Stomach (tissue), 8 donors: ENCODE measurements at regions not wholly inside any gene's neighbourhood (a gene's known extent, or its start where the extent isn't known, plus 50 kb on each side); places are given as distances from the start of the nearest gene placed in this dataset.

Source experiments
- DNase-seq, 2 donors: peaks; one replicate each; pipeline versions ENCODE4 v3.0.0 to v3.0.0-alpha.2; 2013 to 2019
- H3K27ac ChIP-seq, 5 donors: fragments of 200-600 bp in 4 of 5; sonication (generic) in 4 of 5; one replicate each; pipeline ENCODE4 v1.5.1; 2013 to 2019; ENCODE audit warnings: mild to moderate bottlenecking in 1 of 5, moderate library complexity in 1 of 5
- H3K27me3 ChIP-seq, 3 donors: fragments of 200-600 bp; sonication (generic); one replicate each; pipeline ENCODE4 v1.5.1; 2017 to 2019; ENCODE audit warnings: mixed run types in 1 of 3
- H3K36me3 ChIP-seq, 4 donors: fragments of 200-600 bp; sonication (generic); 1 replicate in 3 of 4; 2 replicates in 1 of 4; pipeline ENCODE4 v1.5.1; 2016 to 2019
- H3K4me1 ChIP-seq, 4 donors: fragments of 200-600 bp; sonication (generic); one replicate each; pipeline ENCODE4 v1.5.1; 2016 to 2019
- H3K4me3 ChIP-seq, 4 donors: fragments of 200-600 bp; sonication (generic) in 3 of 4; one replicate each; pipeline ENCODE4 v1.5.1; 2016 to 2019; ENCODE audit warnings: mild to moderate bottlenecking in 1 of 4
- H3K9me3 ChIP-seq, 4 donors: fragments of 200-600 bp; sonication (generic); one replicate each; pipeline ENCODE4 v1.5.1; 2016 to 2019
- EP300 ChIP-seq: sonication (generic); formaldehyde crosslinking; IDR thresholded peaks from one replicate; pipeline ENCODE4 v1.6.1; 2017; ENCODE audit warnings: antibody characterized with exemption
- POLR2A ChIP-seq, 4 donors: fragments of 450-650 bp; IDR thresholded peaks; one replicate each; pipeline ENCODE4 v1.6.1; 2016; ENCODE audit warnings: antibody characterized with exemption in 4 of 4, control low read depth in 2 of 4, mild to moderate bottlenecking in 1 of 4, moderate library complexity in 1 of 4
- POLR2AphosphoS5 ChIP-seq, 3 donors: sonication (generic); formaldehyde crosslinking; IDR thresholded peaks; one replicate each; pipeline ENCODE4 v1.6.1; 2016; ENCODE audit warnings: antibody characterized with exemption in 3 of 3
- WGBS, 5 donors: extraction: QIAGEN DNeasy Blood & Tissue Kit in 3 of 5; methylation state at CpG; one replicate each; pipeline versions ENCODE4 v1.1.5 to v1.1.7; 2013 to 2018; 5-methylcytosine and 5-hydroxymethylcytosine counted together
- intact Hi-C: fragments of 100-400 bp; cut with DNase I; formaldehyde crosslinking; loops from one replicate; pipeline ENCODE4 v1.15.1; 2023; ENCODE audit warnings: low total_unique reads
- TF ChIP-seq, protein P1 (sequence below), 7 experiments: fragments of 450-650 bp in 4 of 7; fragments of 200-600 bp in 3 of 7; sonication (generic) in 3 of 7; IDR thresholded peaks; one replicate each; pipeline ENCODE4 v1.5.1; 2016 to 2019; ENCODE audit warnings: antibody characterized with exemption in 7 of 7, control low read depth in 2 of 7, mild to moderate bottlenecking in 1 of 7
- donor health status: healthy with polysubstance abuse.
- donor health status: Bipolar disorder and iron deficiency.
- donor health status: healthy.

DNA sequence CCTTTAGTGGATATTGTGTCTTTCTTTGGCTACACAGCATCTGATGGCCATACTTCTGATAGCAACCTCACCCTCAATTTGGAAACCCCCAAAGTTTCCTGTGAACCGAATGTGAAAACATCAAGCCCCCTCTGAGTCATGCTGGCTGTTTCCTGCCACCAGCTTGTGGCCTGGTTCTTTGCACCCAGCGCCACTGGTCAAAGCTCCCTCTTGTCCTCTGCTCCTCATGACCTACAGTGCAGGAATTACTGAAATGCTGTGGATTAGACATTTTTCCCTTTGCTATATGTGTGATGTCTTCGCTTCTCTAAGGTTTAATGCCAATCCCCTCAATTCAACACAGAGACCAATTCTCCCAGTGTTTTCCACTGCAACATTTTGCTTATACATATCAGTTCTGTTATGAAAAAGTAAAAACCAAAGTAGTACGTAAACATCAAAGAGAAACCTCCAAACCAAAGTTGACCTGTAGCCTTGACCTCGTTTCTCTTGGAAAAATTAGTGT, 224.0 kb upstream of the TENM3 start:
- 63 to 83% (median 68%) methylated on average over 5 of the region's 5 CpGs for WGBS, 5 donors
- no peaks in the 10 kb centered on the region for H3K9me3 ChIP-seq
- H3K4me1 ChIP-seq: no peaks in the 10 kb centered on the region
- no peaks in the 10 kb centered on the region for H3K36me3 ChIP-seq
- H3K4me3 ChIP-seq: no peak overlapping the region
- DNase-seq: no peak
- no peak for TF ChIP-seq EP300
- TF ChIP-seq POLR2AphosphoS5 (IDR thresholded peaks at IDR 0.05): no peak
- TF ChIP-seq, protein P1, sequence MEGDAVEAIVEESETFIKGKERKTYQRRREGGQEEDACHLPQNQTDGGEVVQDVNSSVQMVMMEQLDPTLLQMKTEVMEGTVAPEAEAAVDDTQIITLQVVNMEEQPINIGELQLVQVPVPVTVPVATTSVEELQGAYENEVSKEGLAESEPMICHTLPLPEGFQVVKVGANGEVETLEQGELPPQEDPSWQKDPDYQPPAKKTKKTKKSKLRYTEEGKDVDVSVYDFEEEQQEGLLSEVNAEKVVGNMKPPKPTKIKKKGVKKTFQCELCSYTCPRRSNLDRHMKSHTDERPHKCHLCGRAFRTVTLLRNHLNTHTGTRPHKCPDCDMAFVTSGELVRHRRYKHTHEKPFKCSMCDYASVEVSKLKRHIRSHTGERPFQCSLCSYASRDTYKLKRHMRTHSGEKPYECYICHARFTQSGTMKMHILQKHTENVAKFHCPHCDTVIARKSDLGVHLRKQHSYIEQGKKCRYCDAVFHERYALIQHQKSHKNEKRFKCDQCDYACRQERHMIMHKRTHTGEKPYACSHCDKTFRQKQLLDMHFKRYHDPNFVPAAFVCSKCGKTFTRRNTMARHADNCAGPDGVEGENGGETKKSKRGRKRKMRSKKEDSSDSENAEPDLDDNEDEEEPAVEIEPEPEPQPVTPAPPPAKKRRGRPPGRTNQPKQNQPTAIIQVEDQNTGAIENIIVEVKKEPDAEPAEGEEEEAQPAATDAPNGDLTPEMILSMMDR (IDR thresholded peaks at IDR 0.05): no peak
- no peak for TF ChIP-seq POLR2A (IDR thresholded peaks at IDR 0.05)
- no peak overlapping the region for H3K27ac ChIP-seq
- intact Hi-C loops: no loop called here
- no peaks in the 10 kb centered on the region for H3K27me3 ChIP-seq

DNA sequence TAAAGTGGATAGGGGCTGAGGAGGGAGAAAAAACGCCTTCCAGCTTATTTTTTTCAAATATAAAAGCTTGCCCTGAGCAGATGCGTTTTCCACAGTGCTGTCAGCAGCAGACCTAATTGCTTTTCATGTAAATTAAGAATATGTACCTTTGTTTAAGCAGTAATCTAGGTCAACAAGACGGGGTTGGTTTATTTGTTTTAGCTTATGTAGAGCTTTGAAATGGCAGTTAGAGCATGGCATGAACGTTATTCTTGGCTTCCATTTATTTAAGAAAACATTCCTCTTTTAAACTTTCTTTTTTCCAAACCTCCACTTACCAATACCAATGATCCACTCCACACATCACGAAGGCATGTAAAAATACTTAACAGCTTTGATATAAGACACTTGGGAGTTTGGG, 220.3 kb upstream of the TENM3 start:
- no peak for DNase-seq
- WGBS, 5 donors: 22 to 25% (median 24%) methylated on average over 5 of the region's 5 CpGs
- no peaks in the 10 kb centered on the region for H3K36me3 ChIP-seq
- peaks cover 0 to 12% (median 6%) of the 10 kb centered on the region in 4 donors for H3K9me3 ChIP-seq
- TF ChIP-seq EP300 (no peak), POLR2AphosphoS5 (IDR thresholded peaks at IDR 0.05) (no peak), POLR2A (IDR thresholded peaks at IDR 0.05) (no peak)
- TF ChIP-seq, protein P1 (IDR thresholded peaks at IDR 0.05): no peak
- H3K4me3 ChIP-seq: no peak overlapping the region
- H3K27ac ChIP-seq: no peak overlapping the region
- no peaks in the 10 kb centered on the region for H3K27me3 ChIP-seq
- intact Hi-C loops: no loop called here
- H3K4me1 ChIP-seq: no peaks in the 10 kb centered on the region

DNA sequence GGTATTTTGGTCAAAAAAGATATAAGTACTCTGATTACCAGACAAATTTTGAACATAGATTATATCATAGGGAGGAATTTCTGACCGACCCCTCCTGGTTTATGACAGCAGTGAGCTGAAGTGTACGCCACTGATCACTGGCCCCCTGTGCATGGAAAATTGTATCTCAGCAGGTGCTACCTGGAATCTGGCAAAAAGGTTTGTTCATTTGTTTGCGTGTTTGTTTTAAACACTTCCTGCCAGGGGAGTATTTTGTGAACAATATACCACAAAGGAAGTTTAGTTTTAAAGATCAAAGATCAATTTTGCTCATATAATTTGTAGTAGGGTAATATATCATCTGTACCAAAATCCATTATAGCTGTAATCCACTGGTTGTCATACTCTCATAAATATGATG, 219.7 kb upstream of the TENM3 start:
- Histone ChIP-seq H3K4me1 (no peaks in the 10 kb centered on the region), H3K4me3 (no peak overlapping the region), H3K27ac (no peak overlapping the region), H3K27me3 (no peaks in the 10 kb centered on the region), H3K36me3 (no peaks in the 10 kb centered on the region), H3K9me3 (peaks cover 0 to 12% (median 6%) of the 10 kb centered on the region in 4 donors)
- intact Hi-C loops: no loop called here
- no peak for DNase-seq
- TF ChIP-seq POLR2A (IDR thresholded peaks at IDR 0.05) (no peak), POLR2AphosphoS5 (IDR thresholded peaks at IDR 0.05) (no peak), EP300 (no peak)
- TF ChIP-seq, protein P1 (IDR thresholded peaks at IDR 0.05): no peak
- WGBS, 5 donors: 50 to 74% (median 54%) methylated on average over 3 of the region's 3 CpGs

DNA sequence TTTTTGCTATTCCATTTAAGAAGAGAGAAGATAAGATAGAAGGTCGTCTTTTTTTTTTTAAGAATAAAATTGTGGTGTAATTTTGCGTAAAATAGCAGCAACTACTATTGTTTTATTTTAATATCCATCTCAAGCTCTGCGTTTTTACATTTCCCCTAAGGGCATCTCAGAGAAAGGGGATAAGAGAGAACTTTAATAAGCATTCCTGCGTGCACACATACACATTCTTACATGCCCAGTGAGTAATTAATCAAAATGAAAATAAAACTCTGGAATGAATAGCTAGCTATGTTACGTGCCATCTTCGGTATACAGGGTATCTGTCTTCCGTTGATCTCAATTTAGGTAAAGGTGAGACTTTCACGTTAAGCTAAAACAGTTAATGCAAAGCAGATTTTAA, 200.3 kb upstream of the TENM3 start:
- 81 to 92% (median 86%) methylated on average over 8 of the region's 8 CpGs for WGBS, 5 donors
- no peak for DNase-seq
- intact Hi-C loops: no loop called here

More for the DNA sequence above, 200.3 kb upstream of the TENM3 start:
- no peaks in the 10 kb centered on the region for H3K9me3 ChIP-seq
- H3K36me3 ChIP-seq: no peaks in the 10 kb centered on the region
- no peaks in the 10 kb centered on the region for H3K27me3 ChIP-seq
- no peak overlapping the region for H3K4me3 ChIP-seq
- no peaks in the 10 kb centered on the region for H3K4me1 ChIP-seq
- TF ChIP-seq POLR2AphosphoS5 (IDR thresholded peaks at IDR 0.05) (no peak), EP300 (no peak), POLR2A (IDR thresholded peaks at IDR 0.05) (no peak)
- TF ChIP-seq, protein P1 (IDR thresholded peaks at IDR 0.05): no peak
- no peak overlapping the region for H3K27ac ChIP-seq
